ENCODE measurements at regions not wholly inside any gene's neighbourhood (a gene's known extent, or its start where the extent isn't known, plus 50 kb on each side); places are given as distances from the start of the nearest gene placed in this dataset.

DNA sequence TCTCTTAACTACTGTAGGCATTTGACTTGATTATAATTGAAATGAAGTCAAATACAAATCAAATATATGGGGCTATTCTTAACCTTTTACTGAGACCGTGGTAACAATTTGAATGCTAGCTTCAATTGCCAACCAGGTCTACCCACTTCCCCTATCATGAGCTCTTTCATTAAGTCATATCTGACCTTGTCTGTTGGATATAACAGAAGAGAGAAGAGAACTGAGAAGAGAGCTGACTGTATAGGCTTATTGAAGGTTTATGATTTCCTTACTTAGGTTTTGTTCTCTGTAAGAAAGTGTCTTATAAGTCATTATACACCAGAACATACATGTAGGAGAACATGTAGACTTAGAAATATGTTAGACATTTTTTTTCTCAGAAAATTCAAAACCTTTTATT is 549.4 kb downstream of the COL12A1 start:
- H3K4me3 ChIP-seq = no peak overlapping the region
- in situ Hi-C loops (cut with MboI; ENCODE audit: low pct_ligation_motif_present in 1 of 4, low pct_unique_long_range_greater_than_20kb in 1 of 4, low sequenced_read_pairs in 3 of 4) = no loop called here
- DNase-seq = no peak
- H3K27me3 ChIP-seq = no peaks in the 10 kb centered on the region
- no peaks in the 10 kb centered on the region for H3K36me3 ChIP-seq
- TF ChIP-seq EP300 (IDR thresholded peaks at IDR 0.05; ENCODE audit: low read depth) (no peak), POLR2AphosphoS5 (IDR thresholded peaks at IDR 0.05) (no peak), POLR2A (IDR thresholded peaks at IDR 0.05) (no peak)
- TF ChIP-seq, protein P1, sequence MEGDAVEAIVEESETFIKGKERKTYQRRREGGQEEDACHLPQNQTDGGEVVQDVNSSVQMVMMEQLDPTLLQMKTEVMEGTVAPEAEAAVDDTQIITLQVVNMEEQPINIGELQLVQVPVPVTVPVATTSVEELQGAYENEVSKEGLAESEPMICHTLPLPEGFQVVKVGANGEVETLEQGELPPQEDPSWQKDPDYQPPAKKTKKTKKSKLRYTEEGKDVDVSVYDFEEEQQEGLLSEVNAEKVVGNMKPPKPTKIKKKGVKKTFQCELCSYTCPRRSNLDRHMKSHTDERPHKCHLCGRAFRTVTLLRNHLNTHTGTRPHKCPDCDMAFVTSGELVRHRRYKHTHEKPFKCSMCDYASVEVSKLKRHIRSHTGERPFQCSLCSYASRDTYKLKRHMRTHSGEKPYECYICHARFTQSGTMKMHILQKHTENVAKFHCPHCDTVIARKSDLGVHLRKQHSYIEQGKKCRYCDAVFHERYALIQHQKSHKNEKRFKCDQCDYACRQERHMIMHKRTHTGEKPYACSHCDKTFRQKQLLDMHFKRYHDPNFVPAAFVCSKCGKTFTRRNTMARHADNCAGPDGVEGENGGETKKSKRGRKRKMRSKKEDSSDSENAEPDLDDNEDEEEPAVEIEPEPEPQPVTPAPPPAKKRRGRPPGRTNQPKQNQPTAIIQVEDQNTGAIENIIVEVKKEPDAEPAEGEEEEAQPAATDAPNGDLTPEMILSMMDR (IDR thresholded peaks at IDR 0.05) = no peak
- intact Hi-C loops (cut with DNase I; ENCODE audit: low total_unique reads) = no loop called here
- no peaks in the 10 kb centered on the region for H3K4me1 ChIP-seq
- H3K27ac ChIP-seq = no peak overlapping the region
- WGBS, 2 donors (ENCODE audit: low coverage in 1 of 2) = 82 to 87% methylated on average over 1 of the region's 1 CpG
- H3K9me3 ChIP-seq = no peaks in the 10 kb centered on the region

DNA sequence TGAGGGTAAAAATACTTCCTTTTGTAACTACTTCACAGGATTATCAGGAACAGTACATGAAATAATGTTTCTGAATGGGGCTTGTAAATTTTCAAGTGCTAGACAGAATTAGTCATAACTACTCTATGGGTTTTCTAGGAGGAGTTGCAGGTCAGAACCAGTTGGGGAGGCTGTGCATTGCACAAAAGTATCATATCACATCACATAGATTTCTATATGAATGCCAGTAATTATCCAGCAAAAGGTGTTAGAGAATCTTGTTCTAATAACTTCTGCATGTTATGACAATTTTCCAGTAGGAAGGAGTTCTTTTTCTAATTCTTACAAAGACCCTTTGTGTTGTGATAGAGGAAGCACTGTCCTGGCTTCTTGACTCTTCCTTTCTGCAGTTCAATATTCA is 551.6 kb downstream of the COL12A1 start:
- DNase-seq = no peak
- intact Hi-C loops (cut with DNase I; ENCODE audit: low total_unique reads) (no loop called here), in situ Hi-C loops (cut with MboI; ENCODE audit: low pct_ligation_motif_present in 1 of 4, low pct_unique_long_range_greater_than_20kb in 1 of 4, low sequenced_read_pairs in 3 of 4) (no loop called here)
- Histone ChIP-seq H3K4me1 (no peaks in the 10 kb centered on the region), H3K27ac (no peak overlapping the region), H3K4me3 (no peak overlapping the region), H3K36me3 (no peaks in the 10 kb centered on the region), H3K9me3 (no peaks in the 10 kb centered on the region), H3K27me3 (no peaks in the 10 kb centered on the region)
- TF ChIP-seq POLR2AphosphoS5 (IDR thresholded peaks at IDR 0.05) (no peak), POLR2A (IDR thresholded peaks at IDR 0.05) (no peak), EP300 (IDR thresholded peaks at IDR 0.05; ENCODE audit: low read depth) (no peak)
- TF ChIP-seq, protein P1 (IDR thresholded peaks at IDR 0.05) = no peak

DNA sequence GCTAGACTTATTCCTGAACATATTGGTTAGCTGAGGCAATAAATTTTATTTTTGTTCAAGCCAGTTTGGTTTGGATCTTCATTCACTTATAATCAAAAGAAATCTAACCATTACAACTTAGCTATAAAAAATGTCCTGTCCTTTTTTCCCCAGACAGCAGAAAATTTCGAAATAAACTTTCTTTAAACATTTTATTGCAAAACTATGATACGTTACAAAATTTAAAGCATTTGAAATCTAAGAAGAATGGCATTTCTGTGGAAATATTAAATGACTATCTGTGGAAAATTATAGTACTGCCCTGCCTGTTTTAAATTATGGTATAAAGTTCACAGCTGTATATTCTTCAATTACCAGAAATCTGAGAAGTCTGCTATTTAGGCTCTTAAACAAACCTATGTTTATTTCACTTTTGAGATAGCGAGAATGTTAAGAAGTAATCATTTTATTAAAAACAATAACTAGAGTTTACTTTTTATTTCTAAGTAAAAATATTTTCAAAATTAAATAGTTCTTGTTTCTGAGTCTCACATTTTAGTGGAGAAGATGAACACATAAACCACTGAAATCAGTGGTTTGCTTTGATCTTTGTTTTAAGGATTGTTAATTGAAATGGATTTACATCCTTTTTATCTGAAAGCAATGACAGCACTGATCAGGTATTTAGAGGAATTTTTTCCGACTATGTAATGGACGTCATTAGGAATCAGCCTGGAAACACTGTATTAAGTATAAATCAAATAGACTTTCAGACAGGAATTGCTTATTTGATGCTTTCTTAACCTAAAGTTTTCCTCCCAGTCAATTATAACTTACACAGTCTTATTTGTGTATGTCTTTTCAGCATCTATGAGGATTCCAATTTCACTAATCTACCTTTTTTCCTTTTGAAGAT is 553.7 kb downstream of the COL12A1 start:
- no peak overlapping the region for H3K4me3 ChIP-seq
- no peaks in the 10 kb centered on the region for H3K4me1 ChIP-seq
- DNase-seq = no peak
- no peak overlapping the region for H3K27ac ChIP-seq
- no peaks in the 10 kb centered on the region for H3K36me3 ChIP-seq
- in situ Hi-C loops (cut with MboI; ENCODE audit: low pct_ligation_motif_present in 1 of 4, low pct_unique_long_range_greater_than_20kb in 1 of 4, low sequenced_read_pairs in 3 of 4) = no loop called here
- H3K27me3 ChIP-seq = no peaks in the 10 kb centered on the region
- 66 to 71% methylated on average over 5 of the region's 5 CpGs for WGBS, 2 donors (ENCODE audit: low coverage in 1 of 2)
- intact Hi-C loops (cut with DNase I; ENCODE audit: low total_unique reads) = no loop called here
- TF ChIP-seq EP300 (IDR thresholded peaks at IDR 0.05; ENCODE audit: low read depth) (no peak), POLR2A (IDR thresholded peaks at IDR 0.05) (no peak), POLR2AphosphoS5 (IDR thresholded peaks at IDR 0.05) (no peak)
- TF ChIP-seq, protein P1 (IDR thresholded peaks at IDR 0.05) = no peak
- H3K9me3 ChIP-seq = no peaks in the 10 kb centered on the region

DNA sequence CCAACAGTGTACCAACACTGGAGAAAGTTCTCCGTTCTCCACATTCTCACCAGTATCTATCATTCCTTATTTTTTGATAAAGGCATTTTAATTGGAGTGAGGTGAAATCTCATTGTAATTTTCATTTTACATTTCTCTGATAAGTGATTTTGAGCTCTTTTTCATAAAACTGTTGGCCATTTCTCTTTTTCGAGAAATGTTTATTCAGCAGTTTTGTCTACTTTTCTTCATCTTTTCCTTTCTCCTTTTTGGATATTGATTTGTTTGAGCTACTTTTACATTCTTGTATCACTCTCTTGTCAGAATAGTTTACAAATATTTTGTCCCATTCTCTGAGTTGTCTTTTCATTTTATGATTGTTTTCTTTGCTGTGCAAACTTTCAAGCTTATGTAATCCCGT is 555.2 kb downstream of the COL12A1 start:
- DNase-seq = no peak
- Histone ChIP-seq H3K27ac (no peak overlapping the region), H3K4me3 (no peak overlapping the region), H3K27me3 (no peaks in the 10 kb centered on the region), H3K36me3 (no peaks in the 10 kb centered on the region), H3K4me1 (no peaks in the 10 kb centered on the region), H3K9me3 (no peaks in the 10 kb centered on the region)
- 75 to 76% methylated on average over 3 of the region's 3 CpGs for WGBS, 2 donors (ENCODE audit: low coverage in 1 of 2)
- intact Hi-C loops (cut with DNase I; ENCODE audit: low total_unique reads) (no loop called here), in situ Hi-C loops (cut with MboI; ENCODE audit: low pct_ligation_motif_present in 1 of 4, low pct_unique_long_range_greater_than_20kb in 1 of 4, low sequenced_read_pairs in 3 of 4) (no loop called here)
- TF ChIP-seq, protein P1 (IDR thresholded peaks at IDR 0.05) = no peak
- TF ChIP-seq POLR2AphosphoS5 (IDR thresholded peaks at IDR 0.05) (no peak), EP300 (IDR thresholded peaks at IDR 0.05; ENCODE audit: low read depth) (no peak), POLR2A (IDR thresholded peaks at IDR 0.05) (no peak)

All from transverse colon (tissue), 4 donors.